ENCODE measurements at regions not wholly inside any gene's neighbourhood (a gene's known extent, or its start where the extent isn't known, plus 50 kb on each side); places are given as distances from the start of the nearest gene placed in this dataset.
A peak's percentile ranks its signal among the peaks of the same experiment; 100 is the strongest.

DNA sequence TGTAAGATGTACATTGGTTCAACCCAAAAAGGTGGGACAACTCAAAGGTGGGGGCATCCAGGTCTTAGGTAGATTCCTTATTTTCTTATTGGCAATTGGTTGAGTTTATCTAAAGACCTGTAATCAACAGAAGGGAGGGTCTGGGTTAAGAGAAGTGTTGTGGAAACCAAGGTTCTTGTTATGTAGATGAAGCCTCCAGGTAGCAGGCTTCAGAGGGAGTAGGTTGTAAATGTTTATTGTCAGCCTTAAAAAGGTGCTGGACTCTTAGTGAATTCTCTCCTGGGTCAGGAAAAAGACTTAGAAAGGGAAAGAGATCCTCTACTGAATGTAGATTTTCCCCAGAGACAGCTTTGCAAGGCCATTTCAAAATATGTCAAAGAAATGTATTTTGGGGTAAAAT is 125.3 kb upstream of the NDUFV2 start:
- no peak for DNase-seq (ENCODE audit: low read depth in 4 of 6, low spot score in 6 of 6)
- no peaks in the 10 kb centered on the region for H3K4me1 ChIP-seq (ENCODE audit: control insufficient read depth, insufficient read depth, low read length)
- no peak overlapping the region for H3K4me3 ChIP-seq (ENCODE audit: low read depth, low read length)
- no peak overlapping the region for H3K27ac ChIP-seq (ENCODE audit: low read depth, low read length)
- H3K9me3 ChIP-seq (ENCODE audit: control insufficient read depth, insufficient read depth, low read length), result no peaks in the 10 kb centered on the region
- no peaks in the 10 kb centered on the region for H3K36me3 ChIP-seq (ENCODE audit: control insufficient read depth, insufficient read depth, low read length)
- H3K27me3 ChIP-seq (ENCODE audit: control insufficient read depth, insufficient read depth, low read length), result no peaks in the 10 kb centered on the region

DNA sequence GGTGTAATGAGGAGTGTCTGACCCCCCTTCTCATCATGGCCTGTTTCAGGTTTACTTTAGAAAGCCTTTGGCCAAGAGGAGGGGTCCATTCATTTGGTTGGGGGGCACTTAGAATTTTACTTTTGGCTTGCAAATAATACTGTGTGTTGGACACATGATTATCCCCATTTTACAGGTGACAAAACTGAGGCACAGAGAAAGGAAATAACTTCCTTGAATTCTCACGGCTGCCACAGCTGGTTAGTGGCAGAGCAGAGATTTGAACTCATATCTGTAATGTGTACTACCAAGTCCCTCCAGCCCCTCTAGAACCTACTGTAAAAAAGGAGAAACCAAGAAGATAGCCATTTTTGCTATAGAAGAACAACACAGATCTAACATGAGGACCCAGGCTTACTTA is 124.8 kb upstream of the NDUFV2 start:
- Histone ChIP-seq H3K27ac (ENCODE audit: low read depth, low read length) (no peak overlapping the region), H3K36me3 (ENCODE audit: control insufficient read depth, insufficient read depth, low read length) (no peaks in the 10 kb centered on the region), H3K9me3 (ENCODE audit: control insufficient read depth, insufficient read depth, low read length) (no peaks in the 10 kb centered on the region), H3K4me1 (ENCODE audit: control insufficient read depth, insufficient read depth, low read length) (no peaks in the 10 kb centered on the region), H3K27me3 (ENCODE audit: control insufficient read depth, insufficient read depth, low read length) (no peaks in the 10 kb centered on the region), H3K4me3 (ENCODE audit: low read depth, low read length) (no peak overlapping the region)
- DNase-seq (ENCODE audit: low read depth in 4 of 6, low spot score in 6 of 6), result no peak
- WGBS (ENCODE audit: insufficient coverage), result no CpG with 5 or more reads among the region's 1 CpG

DNA sequence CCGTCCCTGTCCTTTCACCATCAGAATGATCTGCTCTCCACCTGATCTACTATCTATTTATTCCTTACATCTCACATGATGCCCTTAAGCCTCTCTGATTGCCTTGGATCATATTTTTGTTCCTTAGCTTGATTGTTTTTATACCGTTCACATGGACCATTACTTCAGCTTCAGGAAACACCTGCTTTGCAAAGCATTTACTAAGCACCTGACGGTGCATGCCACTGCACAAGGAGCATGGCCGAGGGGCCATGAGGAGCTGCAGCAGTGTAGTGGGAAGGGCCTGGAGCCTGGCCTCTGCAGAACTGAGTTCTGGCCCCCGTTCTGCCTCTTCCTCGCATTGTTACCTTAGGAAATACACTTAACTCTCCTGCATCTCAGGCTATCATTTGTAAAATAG is 124.1 kb upstream of the NDUFV2 start:
- no peak for DNase-seq (ENCODE audit: low read depth in 4 of 6, low spot score in 6 of 6)
- no peaks in the 10 kb centered on the region for H3K36me3 ChIP-seq (ENCODE audit: control insufficient read depth, insufficient read depth, low read length)
- no peaks in the 10 kb centered on the region for H3K4me1 ChIP-seq (ENCODE audit: control insufficient read depth, insufficient read depth, low read length)
- H3K9me3 ChIP-seq (ENCODE audit: control insufficient read depth, insufficient read depth, low read length), result no peaks in the 10 kb centered on the region
- no peaks in the 10 kb centered on the region for H3K27me3 ChIP-seq (ENCODE audit: control insufficient read depth, insufficient read depth, low read length)
- no peak overlapping the region for H3K4me3 ChIP-seq (ENCODE audit: low read depth, low read length)
- 83% methylated on average over 3 of the region's 6 CpGs for WGBS (ENCODE audit: insufficient coverage)
- H3K27ac ChIP-seq (ENCODE audit: low read depth, low read length), result no peak overlapping the region

DNA sequence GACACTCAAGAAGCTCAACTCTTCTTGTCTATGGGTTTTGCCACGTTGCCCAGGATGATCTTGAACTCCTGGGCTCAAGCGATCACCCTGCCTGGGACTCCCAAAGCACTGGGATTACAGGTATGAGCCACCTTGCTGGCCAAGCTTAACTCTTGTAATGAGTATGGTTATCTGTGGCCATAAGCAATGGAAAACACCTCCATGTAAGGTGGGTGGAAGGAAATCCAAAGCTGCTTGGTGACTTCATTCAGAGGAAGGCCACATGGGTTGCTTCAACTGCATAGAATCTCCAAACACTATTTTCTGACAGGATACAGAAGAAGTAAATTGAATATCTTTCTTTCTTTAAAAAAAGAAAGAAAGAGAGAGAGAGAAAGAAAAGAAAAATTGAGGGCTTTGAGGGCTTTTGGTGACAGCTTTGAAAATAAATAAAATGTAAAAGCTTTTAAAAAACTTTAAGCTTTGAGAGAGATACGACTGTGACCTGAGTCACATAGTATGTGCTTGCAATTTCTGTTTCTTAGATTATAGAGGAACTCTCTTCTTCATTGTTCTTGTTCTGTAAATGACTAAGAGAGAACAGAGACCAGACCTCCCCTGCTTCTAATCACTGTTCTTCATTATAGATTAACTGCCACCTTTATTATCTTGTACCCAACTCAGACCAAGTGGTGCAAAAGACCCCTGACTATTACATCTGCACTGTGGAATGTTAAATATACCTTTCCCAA is 123.1 kb upstream of the NDUFV2 start:
- 83% methylated on average over 2 of the region's 3 CpGs for WGBS (ENCODE audit: insufficient coverage)
- no peak overlapping the region for H3K27ac ChIP-seq (ENCODE audit: low read depth, low read length)

DNA sequence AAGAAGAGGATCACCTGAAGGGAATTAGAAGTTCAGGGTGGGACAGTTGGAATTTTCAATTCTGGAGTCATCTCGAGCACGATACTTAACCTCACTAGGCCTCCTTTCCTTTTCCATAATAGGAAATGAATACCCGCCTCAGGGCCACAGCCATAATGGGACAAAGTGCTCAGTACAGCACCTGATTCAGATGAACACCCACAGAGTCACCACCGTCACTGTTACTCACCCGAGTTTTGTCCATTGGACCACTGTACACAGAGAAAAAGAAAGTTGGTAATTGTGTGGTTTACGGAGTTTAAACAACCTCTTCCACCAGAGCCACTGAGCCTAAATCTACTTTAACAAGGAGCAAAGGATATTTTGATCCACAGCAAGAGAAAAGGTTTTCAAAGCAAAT is 122.0 kb upstream of the NDUFV2 start:
- DNase-seq (ENCODE audit: low read depth in 4 of 6, low spot score in 6 of 6), result no peak
- Histone ChIP-seq H3K4me1 (ENCODE audit: control insufficient read depth, insufficient read depth, low read length) (no peaks in the 10 kb centered on the region), H3K4me3 (ENCODE audit: low read depth, low read length) (no peak overlapping the region), H3K27me3 (ENCODE audit: control insufficient read depth, insufficient read depth, low read length) (no peaks in the 10 kb centered on the region), H3K9me3 (ENCODE audit: control insufficient read depth, insufficient read depth, low read length) (no peaks in the 10 kb centered on the region), H3K27ac (ENCODE audit: low read depth, low read length) (no peak overlapping the region), H3K36me3 (ENCODE audit: control insufficient read depth, insufficient read depth, low read length) (no peaks in the 10 kb centered on the region)
- no CpG with 5 or more reads among the region's 6 CpGs for WGBS (ENCODE audit: insufficient coverage)

More for the DNA sequence above, 123.1 kb upstream of the NDUFV2 start:
- DNase-seq (ENCODE audit: low read depth in 4 of 6, low spot score in 6 of 6), result no peak
- H3K4me1 ChIP-seq (ENCODE audit: control insufficient read depth, insufficient read depth, low read length), result no peaks in the 10 kb centered on the region
- H3K4me3 ChIP-seq (ENCODE audit: low read depth, low read length), result no peak overlapping the region
- H3K9me3 ChIP-seq (ENCODE audit: control insufficient read depth, insufficient read depth, low read length), result no peaks in the 10 kb centered on the region
- H3K36me3 ChIP-seq (ENCODE audit: control insufficient read depth, insufficient read depth, low read length), result no peaks in the 10 kb centered on the region
- no peaks in the 10 kb centered on the region for H3K27me3 ChIP-seq (ENCODE audit: control insufficient read depth, insufficient read depth, low read length)

DNA sequence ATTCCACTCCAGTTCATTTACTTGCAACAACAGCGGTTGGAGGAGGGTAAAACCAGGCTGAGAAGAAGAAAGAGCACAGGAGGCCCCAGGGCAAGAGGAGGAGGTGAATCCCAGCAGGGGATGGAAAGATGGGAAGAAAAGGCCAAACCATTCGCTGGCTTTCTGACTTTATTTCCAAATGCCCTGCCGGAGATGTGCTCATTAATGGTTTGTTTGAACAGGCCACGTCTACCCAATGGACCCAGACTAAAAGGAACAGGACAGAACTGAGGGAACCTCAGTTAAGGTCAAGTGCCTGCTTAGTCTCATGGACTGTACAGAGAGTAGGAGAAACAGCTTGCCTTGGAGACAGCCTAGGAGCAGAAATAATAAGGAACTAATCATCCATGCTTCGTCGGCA is 121.6 kb upstream of the NDUFV2 start:
- H3K9me3 ChIP-seq (ENCODE audit: control insufficient read depth, insufficient read depth, low read length), result no peaks in the 10 kb centered on the region
- H3K27ac ChIP-seq (ENCODE audit: low read depth, low read length), result no peak overlapping the region
- peak in 1 of 6 donors; percentile 14 for DNase-seq (ENCODE audit: low read depth in 4 of 6, low spot score in 6 of 6)
- no peak overlapping the region for H3K4me3 ChIP-seq (ENCODE audit: low read depth, low read length)
- 42% methylated on average over 5 of the region's 6 CpGs for WGBS (ENCODE audit: insufficient coverage)
- H3K36me3 ChIP-seq (ENCODE audit: control insufficient read depth, insufficient read depth, low read length), result no peaks in the 10 kb centered on the region
- H3K4me1 ChIP-seq (ENCODE audit: control insufficient read depth, insufficient read depth, low read length), result no peaks in the 10 kb centered on the region
- no peaks in the 10 kb centered on the region for H3K27me3 ChIP-seq (ENCODE audit: control insufficient read depth, insufficient read depth, low read length)

DNA sequence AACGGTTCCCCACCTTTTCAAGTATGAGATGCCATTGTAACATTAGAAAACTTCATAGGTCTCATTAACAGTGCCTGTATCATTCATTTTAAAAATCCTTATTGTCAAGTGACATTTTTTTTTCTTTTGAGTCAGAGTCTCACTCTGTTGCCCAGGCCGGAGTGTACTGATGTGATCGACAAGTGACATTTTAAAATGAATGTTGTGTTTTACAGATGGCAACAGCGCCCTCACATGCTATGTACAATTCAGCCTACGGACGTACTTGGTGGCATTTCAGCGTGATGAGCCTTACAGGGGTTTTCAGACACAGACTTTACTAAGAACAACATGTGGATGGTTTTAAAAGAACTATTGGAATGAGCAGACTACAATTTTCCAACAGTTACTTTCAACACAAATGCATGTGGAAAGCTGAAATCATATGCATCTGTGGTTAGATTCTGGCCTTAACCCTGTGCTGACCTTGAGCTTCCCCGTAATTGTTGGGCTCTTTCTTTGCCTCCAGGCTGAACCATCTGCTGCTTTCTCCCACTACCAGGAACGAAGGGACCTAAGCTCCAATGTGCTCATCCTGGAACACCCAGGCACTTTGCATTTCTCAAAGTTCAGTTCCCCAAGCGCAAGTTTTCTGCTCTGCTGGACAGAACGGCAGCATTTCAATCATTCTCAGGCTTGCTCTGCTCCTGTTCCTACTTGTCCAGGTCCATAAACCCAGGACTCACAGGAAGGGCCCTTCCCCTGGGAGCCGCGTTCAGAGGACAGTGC is 119.9 kb upstream of the NDUFV2 start:
- no peaks in the 10 kb centered on the region for H3K4me1 ChIP-seq (ENCODE audit: control insufficient read depth, insufficient read depth, low read length)
- H3K27ac ChIP-seq (ENCODE audit: low read depth, low read length), result no peak overlapping the region
- H3K9me3 ChIP-seq (ENCODE audit: control insufficient read depth, insufficient read depth, low read length), result no peaks in the 10 kb centered on the region
- no peaks in the 10 kb centered on the region for H3K27me3 ChIP-seq (ENCODE audit: control insufficient read depth, insufficient read depth, low read length)
- WGBS (ENCODE audit: insufficient coverage), result 76% methylated on average over 5 of the region's 13 CpGs
- H3K36me3 ChIP-seq (ENCODE audit: control insufficient read depth, insufficient read depth, low read length), result no peaks in the 10 kb centered on the region
- no peak overlapping the region for H3K4me3 ChIP-seq (ENCODE audit: low read depth, low read length)
- peak in 3 of 6 donors; percentile 29 to 81 (median 63) for DNase-seq (ENCODE audit: low read depth in 4 of 6, low spot score in 6 of 6)

DNA sequence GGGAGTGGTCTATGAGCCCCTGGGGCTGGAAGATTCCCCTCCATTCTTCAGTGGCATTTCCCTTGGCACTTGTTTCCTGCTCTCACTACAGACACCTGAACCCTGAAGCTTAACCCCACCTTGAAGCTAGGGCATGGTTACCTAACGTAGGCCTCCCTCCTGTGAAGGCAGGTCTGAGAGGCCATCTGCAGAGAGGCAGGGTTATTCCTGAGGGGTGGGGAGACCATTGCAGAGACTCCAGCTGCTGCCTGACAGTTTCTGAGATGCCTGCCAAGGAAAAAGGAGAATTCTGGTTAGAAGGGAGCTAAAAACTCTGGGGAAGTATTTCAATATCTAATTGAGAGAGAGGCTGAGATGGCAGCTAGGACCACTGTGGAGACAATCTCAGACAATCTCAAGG is 119.3 kb upstream of the NDUFV2 start:
- WGBS (ENCODE audit: insufficient coverage), result 75% methylated on average over 1 of the region's 1 CpG
- DNase-seq (ENCODE audit: low read depth in 4 of 6, low spot score in 6 of 6), result no peak
- Histone ChIP-seq H3K27ac (ENCODE audit: low read depth, low read length) (no peak overlapping the region), H3K27me3 (ENCODE audit: control insufficient read depth, insufficient read depth, low read length) (no peaks in the 10 kb centered on the region), H3K36me3 (ENCODE audit: control insufficient read depth, insufficient read depth, low read length) (no peaks in the 10 kb centered on the region), H3K4me3 (ENCODE audit: low read depth, low read length) (no peak overlapping the region), H3K4me1 (ENCODE audit: control insufficient read depth, insufficient read depth, low read length) (no peaks in the 10 kb centered on the region), H3K9me3 (ENCODE audit: control insufficient read depth, insufficient read depth, low read length) (no peaks in the 10 kb centered on the region)

DNA sequence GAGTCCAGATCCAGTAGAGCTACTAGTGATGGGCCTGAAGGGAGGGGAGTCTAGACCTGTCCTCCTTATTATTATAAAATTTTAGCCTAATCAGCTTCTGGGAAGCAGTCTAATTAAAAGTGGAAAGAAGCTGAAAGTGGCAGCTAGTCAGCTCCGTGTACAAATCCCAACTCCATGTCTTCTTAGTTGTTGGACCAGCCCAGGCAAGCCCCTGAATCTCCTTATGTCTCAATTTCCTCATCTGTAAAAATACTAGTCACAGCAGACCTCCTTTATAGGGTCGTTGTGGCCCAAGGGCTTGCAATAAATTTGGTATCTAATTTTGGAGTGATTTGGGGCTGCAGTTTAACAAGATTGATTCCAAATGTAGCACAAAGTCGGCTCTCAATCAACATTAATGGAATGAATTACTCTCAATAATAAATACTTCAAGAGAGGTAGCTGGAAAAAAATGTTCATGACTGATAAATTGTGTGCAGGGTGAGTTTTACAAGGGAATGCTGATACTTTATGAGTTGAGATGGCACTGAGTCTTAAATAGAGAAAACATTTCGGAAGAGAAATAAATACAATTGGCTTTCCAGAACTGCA is 118.3 kb upstream of the NDUFV2 start:
- Histone ChIP-seq H3K9me3 (ENCODE audit: control insufficient read depth, insufficient read depth, low read length) (no peaks in the 10 kb centered on the region), H3K27me3 (ENCODE audit: control insufficient read depth, insufficient read depth, low read length) (no peaks in the 10 kb centered on the region)
- peak in 1 of 6 donors; percentile 26 for DNase-seq (ENCODE audit: low read depth in 4 of 6, low spot score in 6 of 6)

DNA sequence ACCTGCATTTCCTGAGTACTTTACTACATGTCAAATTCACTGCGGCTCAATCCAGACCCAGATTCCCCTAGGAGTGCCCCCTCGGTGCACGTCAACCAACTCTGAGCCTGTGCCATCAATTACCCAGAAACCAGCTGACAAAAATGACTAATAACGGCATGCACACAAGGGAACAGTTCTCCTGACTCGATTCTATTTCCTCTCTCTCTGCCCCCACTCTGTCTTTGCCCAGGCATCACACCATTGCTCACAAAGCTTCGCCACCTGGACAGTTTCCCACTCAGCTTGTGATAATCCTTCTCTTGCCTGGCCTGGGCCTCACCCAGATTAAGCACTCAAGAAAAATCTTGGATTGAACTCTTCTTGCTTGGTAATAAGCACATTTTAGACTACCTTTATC is 115.3 kb upstream of the NDUFV2 start:
- peak in 1 of 6 donors; percentile 19 for DNase-seq (ENCODE audit: low read depth in 4 of 6, low spot score in 6 of 6)
- H3K9me3 ChIP-seq (ENCODE audit: control insufficient read depth, insufficient read depth, low read length), result no peaks in the 10 kb centered on the region
- no peak overlapping the region for H3K27ac ChIP-seq (ENCODE audit: low read depth, low read length)
- no peak overlapping the region for H3K4me3 ChIP-seq (ENCODE audit: low read depth, low read length)
- WGBS (ENCODE audit: insufficient coverage), result 59% methylated on average over 6 of the region's 6 CpGs
- no peaks in the 10 kb centered on the region for H3K36me3 ChIP-seq (ENCODE audit: control insufficient read depth, insufficient read depth, low read length)
- no peaks in the 10 kb centered on the region for H3K4me1 ChIP-seq (ENCODE audit: control insufficient read depth, insufficient read depth, low read length)
- H3K27me3 ChIP-seq (ENCODE audit: control insufficient read depth, insufficient read depth, low read length), result no peaks in the 10 kb centered on the region

More for the DNA sequence above, 118.3 kb upstream of the NDUFV2 start:
- WGBS (ENCODE audit: insufficient coverage), result 0% methylated on average over 1 of the region's 4 CpGs
- H3K4me1 ChIP-seq (ENCODE audit: control insufficient read depth, insufficient read depth, low read length), result no peaks in the 10 kb centered on the region
- H3K4me3 ChIP-seq (ENCODE audit: low read depth, low read length), result no peak overlapping the region
- no peaks in the 10 kb centered on the region for H3K36me3 ChIP-seq (ENCODE audit: control insufficient read depth, insufficient read depth, low read length)
- H3K27ac ChIP-seq (ENCODE audit: low read depth, low read length), result no peak overlapping the region

Data from spinal cord (tissue), 9 donors.